Effector CD8-positive, alpha-beta T cell (primary cell): ENCODE measurements at regions not wholly inside any gene's neighbourhood (a gene's known extent, or its start where the extent isn't known, plus 50 kb on each side); places are given as distances from the start of the nearest gene placed in this dataset.
"Not testable (repeated sequence)": the region's sequence is repeated elsewhere in the genome, so short reads cannot be mapped to it uniquely, and the experiment has no call there.

Experiments used
- DNase-seq: peaks from one replicate; lab custom pipeline; 2025; lab: John Stamatoyannopoulos, UW

DNA sequence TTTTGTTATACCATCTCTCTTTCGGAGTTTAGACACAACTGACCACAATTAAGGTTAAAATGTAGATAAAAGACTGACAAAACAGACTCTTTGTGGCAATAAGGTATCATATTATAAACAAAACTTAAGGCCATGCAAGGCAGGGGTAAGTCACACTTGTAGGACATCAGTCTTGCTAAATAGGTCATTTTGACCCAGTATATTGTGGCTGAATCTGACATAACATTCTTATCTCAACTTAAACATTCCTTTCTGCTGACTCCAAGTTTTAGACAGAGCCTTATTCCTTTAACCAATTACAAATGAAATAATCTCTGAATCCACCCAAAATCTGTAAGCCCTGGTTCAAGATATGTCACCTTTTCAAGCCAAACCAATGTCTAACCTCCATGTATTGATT, 733.4 kb upstream of the B3GALT2 start:
- no peak for DNase-seq

DNA sequence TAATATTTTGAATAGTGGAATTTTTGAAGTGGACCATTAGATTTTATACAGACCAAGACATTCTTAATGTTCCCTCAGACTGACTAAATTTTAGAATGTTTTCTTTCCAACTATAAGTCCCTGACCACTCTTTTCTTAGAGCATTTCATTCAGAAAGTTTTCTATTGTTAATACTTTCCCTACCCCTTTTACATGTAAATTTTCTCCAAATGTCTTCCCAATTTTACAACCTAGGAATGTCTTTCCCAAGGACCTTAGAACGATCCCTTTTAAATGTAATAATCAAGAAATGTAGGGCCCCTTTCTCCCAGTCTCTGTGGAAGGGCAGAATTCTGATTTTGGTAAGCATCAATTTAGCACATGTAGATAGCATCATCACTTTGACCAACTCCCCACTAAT, 730.0 kb upstream of the B3GALT2 start:
- no peak for DNase-seq

DNA sequence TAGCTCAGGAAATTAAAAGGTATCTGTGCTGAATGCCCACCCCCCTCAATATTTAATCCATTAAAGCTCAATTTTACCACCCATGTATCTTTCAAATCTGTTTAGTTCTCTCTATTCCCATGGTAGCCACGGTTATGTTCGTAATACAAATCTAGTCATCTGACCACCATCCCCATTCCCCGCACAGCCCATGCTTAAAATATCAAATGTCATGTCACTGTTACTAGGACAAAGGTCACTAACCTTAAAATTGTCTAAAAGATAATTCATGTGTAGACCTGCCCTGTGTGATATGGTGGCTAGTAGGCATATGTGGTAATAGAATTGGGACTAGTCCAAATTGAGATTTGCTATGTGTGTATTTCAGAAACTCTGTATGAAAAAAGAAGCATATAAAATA, 728.5 kb upstream of the B3GALT2 start:
- no peak for DNase-seq

DNA sequence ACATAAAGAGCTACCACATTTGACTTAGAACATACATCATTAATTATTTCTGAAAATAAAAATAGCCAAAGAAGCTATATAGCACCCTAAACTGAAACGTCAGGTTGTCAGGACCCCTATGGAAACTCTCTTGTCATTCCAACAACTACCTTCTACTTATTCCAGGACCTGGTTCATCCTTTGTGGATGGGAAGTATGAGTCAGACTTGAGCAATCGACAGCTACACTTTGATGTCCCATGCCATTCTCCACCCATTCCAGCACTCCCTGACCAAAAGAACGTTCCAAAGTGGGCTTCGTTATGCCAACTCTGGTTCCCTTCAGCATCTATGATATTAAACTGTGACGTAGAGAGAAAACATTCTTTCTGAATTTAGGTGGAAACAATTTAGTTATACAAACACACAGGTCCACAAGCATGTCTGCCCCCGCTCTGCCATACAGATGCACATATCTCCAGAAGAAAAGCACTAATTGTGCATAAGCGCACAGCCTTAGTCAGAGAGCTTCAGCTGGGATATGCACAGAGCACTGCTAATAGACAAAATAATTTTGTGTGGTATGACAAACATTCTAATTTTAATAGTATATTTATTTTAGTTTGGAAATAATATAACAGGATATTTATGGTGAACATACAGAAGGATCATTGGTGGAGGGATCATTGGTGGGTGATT, 723.1 kb upstream of the B3GALT2 start:
- DNase-seq = no peak

DNA sequence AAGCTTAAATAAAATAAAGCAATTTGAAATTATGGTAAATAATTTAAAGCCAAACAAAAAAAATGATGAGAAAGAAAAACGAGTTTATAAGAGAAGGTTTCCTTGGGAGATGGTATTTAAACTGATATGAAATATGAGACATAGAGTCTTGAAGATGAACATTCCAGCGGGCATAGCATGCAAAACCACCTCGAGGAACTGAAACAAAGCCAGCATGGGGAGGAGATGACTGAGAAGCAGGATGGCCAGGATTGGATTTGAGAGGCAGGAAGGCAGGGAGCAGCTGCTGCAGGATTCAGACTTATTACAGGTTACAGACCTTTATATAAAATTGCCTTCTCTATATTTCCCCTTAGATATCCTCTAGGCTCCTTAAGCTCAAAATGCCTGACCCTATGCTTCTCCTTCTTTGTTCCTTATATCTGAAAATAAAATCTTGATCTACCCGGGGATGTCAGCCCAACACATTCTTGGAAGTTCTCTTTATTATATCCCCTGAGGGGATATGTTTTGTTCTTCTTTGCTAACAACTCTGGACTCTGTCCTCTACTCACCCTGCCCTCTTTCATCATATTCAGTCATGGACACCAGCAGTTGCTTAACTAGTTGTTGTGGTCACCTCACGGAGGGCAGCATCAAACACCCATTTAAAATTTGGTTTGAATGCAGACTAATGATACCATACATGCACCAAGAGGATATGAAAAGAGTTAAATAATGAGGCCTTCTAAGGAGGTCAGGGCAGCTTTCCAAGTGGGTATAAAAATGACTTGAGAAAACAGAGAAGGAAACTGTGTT, 719.1 kb upstream of the B3GALT2 start:
- no peak for DNase-seq

DNA sequence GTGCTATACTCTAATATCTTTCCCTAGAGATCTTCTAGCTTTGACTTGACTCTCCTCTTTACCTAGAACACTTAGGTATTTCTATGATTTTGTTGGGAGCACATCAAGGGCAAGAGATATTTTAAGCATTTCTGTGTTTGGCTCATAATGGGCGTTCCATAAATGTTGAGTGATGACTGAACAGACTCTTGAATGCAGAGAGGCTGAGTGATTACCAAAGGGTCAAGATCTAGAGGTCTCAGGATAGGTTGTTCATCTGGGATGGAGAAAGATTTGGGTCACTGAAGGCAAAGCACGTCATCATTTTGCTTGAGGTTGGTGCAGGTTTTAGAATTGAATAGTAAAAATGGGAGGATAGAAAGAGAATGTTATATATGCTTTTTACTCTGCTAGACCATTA, 705.4 kb upstream of the B3GALT2 start:
- no peak for DNase-seq

DNA sequence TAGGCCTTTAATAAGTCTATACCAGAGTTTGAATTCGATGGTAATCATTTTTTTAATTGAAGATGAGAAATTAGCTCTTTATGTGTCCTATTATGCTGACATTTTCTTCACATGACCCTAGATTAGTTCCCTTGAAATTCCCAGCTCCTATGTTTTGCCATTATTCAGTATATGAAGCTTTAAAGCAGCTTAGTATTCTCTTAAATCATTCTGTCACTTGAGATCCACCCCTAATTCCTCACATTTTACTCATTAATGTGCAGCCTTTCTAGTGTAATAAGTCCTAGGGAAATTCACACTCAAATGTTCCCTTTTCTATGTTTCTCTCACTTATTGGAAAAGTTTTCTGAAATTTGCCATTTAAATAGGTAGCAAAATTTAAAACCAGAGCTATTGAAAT, 704.5 kb upstream of the B3GALT2 start:
- no peak for DNase-seq

DNA sequence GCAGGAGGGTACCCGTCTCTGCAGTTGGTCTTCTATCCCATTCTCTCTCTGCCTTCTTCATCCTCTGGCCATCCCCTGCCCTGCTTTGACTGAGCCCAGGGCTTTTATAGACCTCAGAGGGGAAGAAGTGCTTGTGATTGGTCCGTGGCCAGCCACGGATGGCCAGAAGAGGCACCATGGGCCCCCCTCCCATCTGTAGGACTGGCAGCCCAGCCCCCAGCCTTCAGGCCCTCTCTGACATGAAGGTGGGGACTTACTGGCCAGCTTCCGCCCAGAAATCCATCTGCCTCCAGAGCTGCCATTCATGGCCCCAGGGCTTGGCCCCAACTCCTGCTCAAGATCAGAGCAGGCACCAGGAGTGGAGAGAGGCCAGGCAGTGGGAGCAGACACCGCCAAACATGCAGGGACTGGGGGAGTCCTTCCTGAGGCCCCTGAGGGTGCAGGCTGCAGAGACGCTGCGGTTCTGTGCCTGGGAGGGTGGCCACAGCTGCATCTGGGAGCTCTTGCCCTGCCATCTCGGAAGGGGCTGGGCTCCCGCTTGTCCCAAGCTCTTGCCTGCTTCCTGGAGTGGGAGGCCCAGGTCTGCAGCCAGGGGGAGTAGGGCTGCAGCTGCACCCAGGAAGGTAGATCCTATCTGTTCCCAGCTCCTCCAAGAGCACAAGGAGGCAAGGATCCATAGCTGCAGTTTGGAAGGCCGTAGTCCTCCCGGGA, 698.6 kb upstream of the B3GALT2 start:
- no peak for DNase-seq

DNA sequence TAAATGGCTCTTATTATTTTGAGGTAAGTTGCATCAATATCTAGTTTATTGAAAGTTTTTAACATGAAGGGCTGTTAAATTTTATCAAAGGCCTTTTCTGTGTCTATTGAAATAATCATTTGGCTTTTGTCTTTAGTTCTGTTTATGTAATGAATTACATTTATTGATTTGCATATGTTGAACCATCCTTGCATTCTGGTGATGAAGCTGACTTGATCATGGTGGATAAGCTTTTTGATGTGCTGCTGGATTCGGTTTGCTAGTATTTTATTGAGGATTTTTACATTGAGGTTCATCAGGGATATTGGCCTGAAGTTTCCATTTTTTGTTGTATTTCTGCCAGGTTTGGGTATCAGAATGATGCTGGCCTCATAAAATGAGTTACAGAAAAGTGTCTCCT, 691.5 kb upstream of the B3GALT2 start:
- DNase-seq = not testable (repeated sequence)

DNA sequence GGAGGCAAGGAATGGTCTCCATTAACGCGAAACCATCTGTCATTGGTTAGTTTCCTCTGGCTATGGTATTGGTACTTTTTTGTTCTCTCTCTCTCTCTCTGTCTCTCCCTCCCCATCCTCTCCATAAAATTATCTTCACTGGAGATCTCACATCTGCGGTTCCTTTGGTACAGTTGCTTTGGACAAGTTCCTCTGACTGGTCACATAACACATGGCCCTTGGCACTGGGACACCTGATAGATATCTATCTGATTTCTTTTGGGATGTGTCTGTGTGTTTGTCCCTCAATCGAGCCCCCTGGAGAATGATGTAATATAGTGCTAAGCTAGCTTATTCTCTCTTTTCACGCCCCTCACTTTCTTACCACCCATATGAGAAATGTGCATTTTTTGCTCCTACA, 682.0 kb upstream of the B3GALT2 start:
- no peak for DNase-seq

DNA sequence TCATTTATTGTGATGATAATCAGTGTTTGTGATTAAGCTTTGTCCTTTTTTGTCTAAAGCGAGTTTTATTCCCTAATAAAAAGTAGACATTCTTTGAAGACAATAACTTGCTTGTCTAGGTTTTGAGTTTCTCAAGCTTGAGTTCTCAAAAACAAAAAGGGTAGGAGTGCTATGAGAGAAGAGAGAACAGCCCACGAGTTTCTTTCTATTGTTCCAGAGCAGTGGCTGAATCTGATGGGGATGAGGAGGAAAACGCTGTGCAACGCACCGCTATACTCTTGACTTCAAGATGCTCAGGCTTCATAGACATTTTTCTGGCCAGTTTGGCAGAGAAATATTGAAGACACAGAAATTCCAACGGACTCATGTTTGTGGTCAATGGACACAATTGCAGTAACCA, 669.8 kb upstream of the B3GALT2 start:
- DNase-seq = no peak

DNA sequence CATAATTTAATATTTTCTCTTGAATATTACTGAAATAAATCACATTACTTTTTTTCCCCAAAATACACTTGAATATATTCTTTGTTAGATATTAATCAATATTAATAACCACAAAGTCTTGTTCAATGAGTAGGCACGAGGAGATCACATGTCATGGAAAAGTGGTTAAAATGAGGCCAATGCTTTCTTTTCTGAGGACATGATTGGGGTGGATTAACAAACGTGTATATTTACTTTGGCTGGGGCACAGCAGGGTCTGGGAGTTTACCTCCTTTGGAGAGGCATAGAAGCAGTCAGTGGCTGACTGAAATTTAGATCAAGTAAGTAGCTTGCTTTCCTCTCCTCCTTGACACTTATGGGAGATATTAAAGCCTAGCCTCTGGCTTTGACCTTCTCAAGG, 664.3 kb upstream of the B3GALT2 start:
- DNase-seq = no peak

DNA sequence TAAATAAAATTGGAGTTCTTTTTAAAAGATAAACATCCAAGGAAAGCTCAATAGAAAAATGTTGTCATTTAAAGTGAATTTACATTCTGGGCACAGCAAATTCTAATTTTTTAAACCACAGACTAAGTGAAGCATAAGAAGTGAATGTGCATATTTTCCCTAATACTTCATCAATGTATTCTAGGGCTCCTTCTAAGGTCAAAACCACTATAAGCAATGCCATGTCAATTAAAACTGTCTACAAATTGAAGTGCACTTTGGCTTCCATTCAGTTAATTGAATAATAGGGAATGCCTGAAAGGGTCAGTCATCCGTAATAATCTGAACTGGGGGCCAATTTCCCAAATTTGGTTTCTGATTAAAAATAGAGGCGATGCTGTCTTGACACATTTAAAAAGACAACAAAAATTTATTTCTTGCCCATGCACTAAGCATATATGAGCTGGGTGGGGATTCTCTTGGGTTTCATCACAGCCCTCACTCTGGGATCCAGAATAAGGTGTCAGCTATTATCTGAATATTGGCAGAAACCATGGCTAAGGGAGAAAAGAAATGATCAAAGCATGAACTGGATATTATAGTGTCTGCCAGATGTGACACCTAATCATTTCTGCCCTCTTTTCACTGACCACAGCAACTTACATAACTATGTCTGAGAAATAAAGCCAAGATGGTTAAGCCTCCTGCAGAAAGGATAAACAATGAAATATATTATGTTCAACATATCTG, 660.6 kb upstream of the B3GALT2 start:
- no peak for DNase-seq

DNA sequence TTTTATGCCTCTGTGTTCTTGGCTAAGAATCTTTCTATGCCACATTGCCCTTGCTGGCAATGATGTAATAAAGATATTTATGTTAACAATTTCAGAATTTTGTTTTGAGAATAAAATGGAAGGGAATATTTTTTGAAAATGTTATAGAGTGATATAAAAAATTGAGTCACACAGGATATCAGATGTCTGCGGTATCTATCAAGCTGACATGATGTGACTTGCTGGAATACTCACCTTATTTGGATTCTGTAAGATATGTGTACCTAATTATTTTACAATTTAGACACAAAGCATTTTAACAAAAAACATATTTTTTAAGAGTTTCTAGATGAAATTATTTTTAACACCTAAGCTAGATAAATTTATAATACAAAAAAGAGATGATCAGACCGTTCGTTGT, 660.0 kb upstream of the B3GALT2 start:
- no peak for DNase-seq

DNA sequence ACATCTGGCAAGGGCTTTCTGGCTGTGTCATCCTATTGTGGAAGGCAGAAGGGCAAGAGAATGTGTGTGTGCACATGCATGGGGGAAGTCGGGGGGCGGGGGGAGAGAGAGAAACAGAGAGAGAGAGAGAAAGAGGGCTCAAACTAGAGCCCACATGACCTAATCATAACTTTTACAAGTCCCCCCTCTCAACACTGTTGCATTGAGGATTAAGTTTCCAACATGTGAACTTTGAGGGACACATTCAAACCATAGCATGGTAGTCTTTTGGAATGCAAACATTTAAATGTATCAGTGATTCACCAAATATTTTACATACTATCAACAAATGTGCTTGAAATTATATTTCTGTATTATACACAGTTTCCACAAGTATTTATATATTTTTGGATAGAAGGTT, 655.4 kb upstream of the B3GALT2 start:
- DNase-seq = no peak

DNA sequence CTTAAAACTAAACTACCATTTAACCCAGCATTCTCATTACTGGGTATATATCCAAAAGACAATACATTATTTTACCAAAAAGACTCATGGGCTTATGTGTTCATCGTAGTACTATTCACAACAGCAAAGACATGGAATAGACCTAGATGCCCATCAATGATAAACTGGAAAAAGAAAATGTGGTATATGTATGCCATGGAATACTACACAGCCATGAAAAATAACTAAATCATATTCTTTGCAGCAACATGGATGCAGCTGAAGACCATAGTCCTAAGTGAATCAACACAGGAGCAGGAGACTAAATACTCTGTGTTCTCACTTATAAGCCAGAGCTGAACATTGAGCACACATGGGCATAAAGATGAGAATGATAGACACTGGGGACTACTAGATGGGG, 645.1 kb upstream of the B3GALT2 start:
- no peak for DNase-seq

DNA sequence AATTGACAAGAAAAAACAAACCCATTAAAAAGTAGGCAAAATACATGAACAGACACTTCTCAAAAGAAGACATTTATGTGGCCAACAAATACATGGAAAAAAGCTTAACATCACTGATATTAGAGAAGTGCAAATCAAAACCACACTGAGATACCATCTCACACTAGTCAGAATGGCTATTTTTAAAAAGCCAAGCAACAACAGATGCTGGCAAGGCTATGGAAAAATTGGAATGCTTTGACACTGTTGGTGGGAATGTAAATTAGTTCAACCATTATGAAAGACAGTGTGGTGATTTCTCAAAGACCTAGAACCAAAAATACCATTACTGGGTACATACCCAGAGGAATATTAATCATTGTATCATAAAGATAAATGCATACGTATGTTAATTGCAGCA, 641.1 kb upstream of the B3GALT2 start:
- DNase-seq = no peak

DNA sequence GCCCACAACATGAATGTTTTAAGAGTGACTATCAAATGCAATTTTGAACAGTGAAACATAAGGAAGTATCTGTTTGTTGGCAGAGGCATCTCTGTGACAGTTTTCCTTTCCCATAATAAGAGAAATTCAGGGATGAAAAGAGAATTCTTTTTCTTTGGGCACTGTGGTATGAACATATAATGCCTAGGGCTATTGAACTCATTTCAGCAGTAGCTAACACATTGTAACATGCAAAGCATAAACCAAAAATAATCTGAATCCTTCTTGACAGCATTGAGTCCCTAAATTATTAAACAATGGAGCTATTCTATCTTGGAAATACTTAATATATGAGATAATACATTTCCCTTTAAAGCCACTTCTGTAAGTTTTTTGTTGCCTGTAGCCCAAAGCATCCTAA, 633.0 kb upstream of the B3GALT2 start:
- DNase-seq = no peak

DNA sequence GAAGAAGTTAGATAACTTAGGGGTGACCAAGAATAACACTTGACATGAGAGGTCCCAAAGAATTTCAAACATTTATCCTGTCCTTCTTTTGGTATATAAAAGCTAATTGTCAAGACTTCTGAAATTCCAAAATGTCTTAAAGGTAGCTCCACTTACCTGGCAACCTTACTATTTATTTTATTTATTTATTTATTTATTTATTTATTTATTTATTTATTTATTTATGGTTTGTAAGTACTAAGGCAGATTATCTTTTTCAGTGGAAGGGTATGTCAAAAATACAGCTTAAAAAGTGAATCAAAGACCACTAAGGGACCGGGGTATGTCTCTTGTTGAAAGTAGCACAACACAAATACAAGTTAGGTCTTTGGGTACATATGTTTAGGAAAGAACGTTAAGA, 620.8 kb upstream of the B3GALT2 start:
- DNase-seq = no peak

DNA sequence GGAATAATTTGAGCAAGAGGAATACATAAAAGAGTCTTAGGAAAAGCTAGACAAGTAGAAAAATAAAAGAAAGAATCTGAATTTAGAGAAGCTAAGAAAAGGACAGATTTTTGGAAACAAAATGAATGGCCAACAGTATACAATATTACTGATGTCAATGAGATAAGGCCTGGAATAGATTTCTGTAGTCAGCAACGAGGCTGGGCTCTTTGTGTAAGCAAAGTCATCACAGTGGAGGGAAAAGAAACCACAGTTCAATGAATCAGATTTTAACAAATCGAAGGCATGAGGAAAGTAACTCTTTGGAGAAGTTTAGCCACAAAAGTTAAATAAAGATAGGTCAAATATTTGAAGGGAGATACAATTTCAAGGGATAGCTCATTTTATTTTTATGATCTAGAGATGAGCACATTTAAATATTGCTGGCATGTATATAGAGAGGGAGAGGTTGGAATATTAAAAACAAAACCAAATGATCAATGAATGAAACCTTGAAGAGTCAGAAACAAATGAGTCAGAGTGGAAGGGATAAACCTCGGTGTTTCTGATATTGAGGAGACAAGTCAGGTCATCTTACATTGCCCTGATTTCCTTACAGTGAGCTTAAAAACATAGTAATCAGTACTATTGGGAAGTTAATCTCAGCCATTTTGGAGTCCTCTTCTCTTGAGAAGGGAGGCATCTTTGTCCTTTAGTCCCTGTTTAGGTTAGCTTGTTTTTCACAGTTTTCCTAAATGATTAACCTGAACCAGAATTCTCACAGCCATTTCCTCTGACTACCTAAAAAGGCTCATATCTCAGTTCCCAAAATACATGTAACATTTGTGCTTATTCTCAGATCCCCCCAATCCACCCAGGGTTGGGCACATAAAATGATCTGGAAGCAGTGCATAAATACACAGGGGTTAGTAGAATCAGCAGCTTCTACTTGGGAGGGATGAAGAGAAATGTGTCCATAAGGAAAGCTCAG, 620.0 kb upstream of the B3GALT2 start:
- no peak for DNase-seq
